Fibroblast of lung (primary cell): ENCODE measurements at regions not wholly inside any gene's neighbourhood (a gene's known extent, or its start where the extent isn't known, plus 50 kb on each side); places are given as distances from the start of the nearest gene placed in this dataset.

ENCODE experiments used
- DNase-seq, 2 donors: peaks; one replicate each; pipeline versions ENCODE4 v3.0.0 to v3.0.0-alpha.2; 2010; ENCODE audit warnings: low read depth in 2 of 2
- H2AFZ ChIP-seq: 2 replicates; pipeline ENCODE4 v1.5.1; 2012; ENCODE audit warnings: low read length, control low read depth, inconsistent platforms
- H3K27ac ChIP-seq: 2 replicates; pipeline ENCODE4 v1.5.1; 2011; ENCODE audit warnings: low read length, control low read depth; ENCODE audit not compliant: insufficient read depth
- H3K27me3 ChIP-seq: 2 replicates; pipeline ENCODE4 v1.5.1; 2011; ENCODE audit warnings: mild to moderate bottlenecking, low read length; ENCODE audit not compliant: control insufficient read depth, insufficient read depth
- H3K36me3 ChIP-seq: 2 replicates; pipeline ENCODE4 v1.5.1; 2011; ENCODE audit warnings: low read length; ENCODE audit not compliant: control insufficient read depth, insufficient read depth
- H3K4me1 ChIP-seq: 2 replicates; pipeline ENCODE4 v1.5.1; 2011; ENCODE audit warnings: low read length; ENCODE audit not compliant: control insufficient read depth, insufficient read depth; ENCODE audit errors: extremely low read depth
- H3K4me2 ChIP-seq: 2 replicates; pipeline ENCODE4 v1.5.1; 2011; ENCODE audit warnings: low read length, control low read depth; ENCODE audit not compliant: insufficient read depth; ENCODE audit errors: extremely low read depth
- H3K4me3 ChIP-seq, 4 experiments: fragments of 200-600 bp in 1 of 4; sonication (generic) in 1 of 4; replicated peaks in 1 of 4; 2 replicates each; pipeline ENCODE4 v1.5.1; 2011 to 2016; ENCODE audit warnings: low read length in 4 of 4, low read depth in 3 of 4, mild to moderate bottlenecking in 3 of 4, control low read depth in 2 of 4, inconsistent platforms in 1 of 4, mixed read lengths in 1 of 4; ENCODE audit not compliant: insufficient read depth in 1 of 4; ENCODE audit errors: control extremely low read depth in 1 of 4
- H3K79me2 ChIP-seq: 2 replicates; pipeline ENCODE4 v1.5.1; 2012; ENCODE audit warnings: mild to moderate bottlenecking, low read length, inconsistent platforms; ENCODE audit not compliant: control insufficient read depth, insufficient read depth
- H3K9ac ChIP-seq: 2 replicates; pipeline ENCODE4 v1.5.1; 2011; ENCODE audit warnings: mild to moderate bottlenecking, low read length, control low read depth; ENCODE audit not compliant: insufficient read depth
- H3K9me3 ChIP-seq: 2 replicates; pipeline ENCODE4 v1.5.1; 2012; ENCODE audit warnings: low read depth, low read length; ENCODE audit not compliant: control insufficient read depth, insufficient read depth
- H4K20me1 ChIP-seq: 2 replicates; pipeline ENCODE4 v1.5.1; 2011; ENCODE audit warnings: low read length; ENCODE audit not compliant: control insufficient read depth, insufficient read depth; ENCODE audit errors: extremely low read depth
- CTCF ChIP-seq, 2 donors: IDR thresholded peaks in 1 of 2; conservative IDR thresholded peaks in 1 of 2; 1 replicate in 1 of 2; 2 replicates in 1 of 2; pipeline ENCODE4 v1.5.1; 2011 to 2012; ENCODE audit warnings: low read length in 2 of 2, control low read depth in 1 of 2, inconsistent platforms in 1 of 2, low read depth in 1 of 2, mild to moderate bottlenecking in 1 of 2
- EZH2 ChIP-seq: IDR thresholded peaks from 2 replicates; pipeline ENCODE4 v1.5.1; 2012; ENCODE audit warnings: low read length, control low read depth, mild to moderate bottlenecking; ENCODE audit errors: missing control alignments

- no peaks in the 10 kb centered on the region for H3K36me3 ChIP-seq
- H3K4me3 ChIP-seq = no peak overlapping the region
- TF ChIP-seq EZH2 (no peak), CTCF (conservative IDR thresholded peaks at IDR 0.05 in 1 of 2, IDR thresholded peaks at IDR 0.05 in 1 of 2; ENCODE audit: low read depth in 1 of 2, low read length in 2 of 2) (no peak)
- H3K27me3 ChIP-seq = no peaks in the 10 kb centered on the region
- H4K20me1 ChIP-seq = no peaks in the 10 kb centered on the region
- no peak overlapping the region for H3K4me2 ChIP-seq
- DNase-seq = no peak
- no peak overlapping the region for H2AFZ ChIP-seq
- no peaks in the 10 kb centered on the region for H3K4me1 ChIP-seq
- no peaks in the 10 kb centered on the region for H3K79me2 ChIP-seq
- H3K27ac ChIP-seq = no peak overlapping the region
- H3K9me3 ChIP-seq = no peaks in the 10 kb centered on the region
- H3K9ac ChIP-seq = no peak overlapping the region
These were observed 296.7 kb downstream of the GLRX3 start for GRCh38 chr10:130432850-130433249.

GRCh38 chr10:130434446-130435385 is 298.5 kb downstream of the GLRX3 start:
- no peak overlapping the region for H3K4me2 ChIP-seq
- no peak overlapping the region for H3K9ac ChIP-seq
- no peaks in the 10 kb centered on the region for H3K27me3 ChIP-seq
- H3K36me3 ChIP-seq = no peaks in the 10 kb centered on the region
- H2AFZ ChIP-seq = no peak overlapping the region
- H3K4me1 ChIP-seq = no peaks in the 10 kb centered on the region
- no peak for TF ChIP-seq EZH2
- no peak for TF ChIP-seq CTCF (conservative IDR thresholded peaks at IDR 0.05 in 1 of 2, IDR thresholded peaks at IDR 0.05 in 1 of 2; ENCODE audit: low read depth in 1 of 2, low read length in 2 of 2)
- no peaks in the 10 kb centered on the region for H3K9me3 ChIP-seq
- no peak for DNase-seq
- no peak overlapping the region for H3K27ac ChIP-seq
- H3K4me3 ChIP-seq = no peak overlapping the region
- H3K79me2 ChIP-seq = no peaks in the 10 kb centered on the region
- H4K20me1 ChIP-seq = no peaks in the 10 kb centered on the region

- H3K27ac ChIP-seq = no peak overlapping the region
- no peak overlapping the region for H3K4me3 ChIP-seq
- no peaks in the 10 kb centered on the region for H3K9me3 ChIP-seq
- no peaks in the 10 kb centered on the region for H3K36me3 ChIP-seq
- H3K4me1 ChIP-seq = no peaks in the 10 kb centered on the region
- H3K4me2 ChIP-seq = no peak overlapping the region
- no peak for DNase-seq
- H3K27me3 ChIP-seq = no peaks in the 10 kb centered on the region
- H3K9ac ChIP-seq = no peak overlapping the region
- no peak overlapping the region for H2AFZ ChIP-seq
- H3K79me2 ChIP-seq = no peaks in the 10 kb centered on the region
- no peak for TF ChIP-seq EZH2
- TF ChIP-seq CTCF (conservative IDR thresholded peaks at IDR 0.05 in 1 of 2, IDR thresholded peaks at IDR 0.05 in 1 of 2; ENCODE audit: low read depth in 1 of 2, low read length in 2 of 2) = no peak
- H4K20me1 ChIP-seq = no peaks in the 10 kb centered on the region
These were observed 299.8 kb downstream of the GLRX3 start for GRCh38 chr10:130435961-130436360.
